Keratinocyte (primary cell): ENCODE measurements at regions not wholly inside any gene's neighbourhood (a gene's known extent, or its start where the extent isn't known, plus 50 kb on each side); places are given as distances from the start of the nearest gene placed in this dataset.

Source experiments
- EZH2 ChIP-seq: IDR thresholded peaks from one replicate; pipeline ENCODE4 v1.6.1; 2012; ENCODE audit warnings: inconsistent platforms, mild to moderate bottlenecking, low read length, moderate library complexity
- TF ChIP-seq, protein P1 (sequence below), 3 experiments: IDR thresholded peaks in 1 of 3; conservative IDR thresholded peaks in 1 of 3; optimal IDR thresholded peaks in 1 of 3; 2 replicates in 2 of 3; 3 replicates in 1 of 3; pipeline versions ENCODE3 to v1.5.1; 2011; ENCODE audit warnings: low read length in 3 of 3, mild to moderate bottlenecking in 3 of 3, moderate library complexity in 2 of 3, control low read depth in 1 of 3, inconsistent platforms in 1 of 3; ENCODE audit not compliant: insufficient read depth in 2 of 3; ENCODE audit errors: extremely low read depth in 1 of 3

DNA sequence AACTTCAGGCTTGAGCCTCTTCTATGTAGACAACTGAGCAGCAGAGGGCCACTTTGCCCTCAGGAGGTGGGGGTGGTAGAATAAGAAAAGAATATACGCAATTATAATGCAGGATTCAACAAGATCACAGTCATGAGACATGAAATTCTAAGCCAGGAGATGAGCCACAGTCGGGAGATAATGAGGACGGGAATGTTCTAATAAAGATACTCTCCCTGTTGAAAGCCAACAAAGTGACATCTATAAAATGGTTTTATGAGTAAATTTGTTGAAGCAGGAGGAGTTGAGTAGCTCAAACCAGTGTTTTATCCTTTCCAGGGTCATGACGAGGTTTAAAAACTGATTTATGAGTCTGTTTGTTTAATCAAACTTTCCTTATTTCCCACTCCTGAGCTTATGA is 152.0 kb upstream of the SERP2 start:
- TF ChIP-seq, protein P1, sequence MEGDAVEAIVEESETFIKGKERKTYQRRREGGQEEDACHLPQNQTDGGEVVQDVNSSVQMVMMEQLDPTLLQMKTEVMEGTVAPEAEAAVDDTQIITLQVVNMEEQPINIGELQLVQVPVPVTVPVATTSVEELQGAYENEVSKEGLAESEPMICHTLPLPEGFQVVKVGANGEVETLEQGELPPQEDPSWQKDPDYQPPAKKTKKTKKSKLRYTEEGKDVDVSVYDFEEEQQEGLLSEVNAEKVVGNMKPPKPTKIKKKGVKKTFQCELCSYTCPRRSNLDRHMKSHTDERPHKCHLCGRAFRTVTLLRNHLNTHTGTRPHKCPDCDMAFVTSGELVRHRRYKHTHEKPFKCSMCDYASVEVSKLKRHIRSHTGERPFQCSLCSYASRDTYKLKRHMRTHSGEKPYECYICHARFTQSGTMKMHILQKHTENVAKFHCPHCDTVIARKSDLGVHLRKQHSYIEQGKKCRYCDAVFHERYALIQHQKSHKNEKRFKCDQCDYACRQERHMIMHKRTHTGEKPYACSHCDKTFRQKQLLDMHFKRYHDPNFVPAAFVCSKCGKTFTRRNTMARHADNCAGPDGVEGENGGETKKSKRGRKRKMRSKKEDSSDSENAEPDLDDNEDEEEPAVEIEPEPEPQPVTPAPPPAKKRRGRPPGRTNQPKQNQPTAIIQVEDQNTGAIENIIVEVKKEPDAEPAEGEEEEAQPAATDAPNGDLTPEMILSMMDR (optimal IDR thresholded peaks at IDR 0.05 in 1 of 3, IDR thresholded peaks at IDR 0.05 in 1 of 3, conservative IDR thresholded peaks at IDR 0.05 in 1 of 3; ENCODE audit: extremely low read depth in 1 of 3, insufficient read depth in 2 of 3, low read length in 3 of 3) = no peak
- no peak for TF ChIP-seq EZH2
